H1 (cell line): ENCODE measurements at regions not wholly inside any gene's neighbourhood (a gene's known extent, or its start where the extent isn't known, plus 50 kb on each side); places are given as distances from the start of the nearest gene placed in this dataset.
"Not testable (repeated sequence)": the region's sequence is repeated elsewhere in the genome, so short reads cannot be mapped to it uniquely, and the experiment has no call there.

Experiments
- CTCF ChIA-PET: fragments of 300-600 bp; sonication (Branson Sonifier 250); formaldehyde crosslinking; loops from one replicate; lab custom pipeline; 2021; ENCODE audit not compliant: partially characterized antibody; lab: Charles Lee
- POLR2A ChIA-PET: fragments of 300-600 bp; sonication (Branson Sonifier 250); formaldehyde crosslinking; loops from one replicate; lab custom pipeline; 2021; ENCODE audit warnings: inconsistent platforms; ENCODE audit not compliant: partially characterized antibody; lab: Charles Lee
- DNase-seq, 2 experiments: peaks; one replicate each; pipeline versions ENCODE4 v3.0.0 to v3.0.0-alpha.2; 2010 to 2022; ENCODE audit warnings: low spot score in 2 of 2, low read depth in 1 of 2, mixed read lengths in 1 of 2
- FAIRE-seq: peaks from 2 replicates; lab custom pipeline; 2011; peaks lifted over from hg19 to GRCh38; lab: Jason Lieb, UNC
- H2AFZ ChIP-seq: 2 replicates; pipeline ENCODE4 v1.8.1; 2012; ENCODE audit warnings: low read length, inconsistent platforms
- H2AK5ac ChIP-seq: 2 replicates; pipeline ENCODE4 v1.6.1; 2013; ENCODE audit warnings: low read depth, low read length
- H2BK120ac ChIP-seq: replicated peaks from 2 replicates; pipeline ENCODE3; 2013; ENCODE audit warnings: low read depth, low read length, inconsistent platforms
- H2BK12ac ChIP-seq: 2 replicates; pipeline ENCODE4 v1.6.1; 2013; ENCODE audit warnings: low read depth, low read length
- H2BK15ac ChIP-seq: 2 replicates; pipeline ENCODE4 v1.6.1; 2013; ENCODE audit warnings: low read length
- H2BK20ac ChIP-seq: 2 replicates; pipeline ENCODE4 v1.6.1; 2013; ENCODE audit warnings: low read length
- H2BK5ac ChIP-seq: 2 replicates; pipeline ENCODE4 v1.6.1; 2013; ENCODE audit warnings: low read depth, low read length
- H3K14ac ChIP-seq: 2 replicates; pipeline ENCODE4 v1.6.1; 2013; ENCODE audit warnings: inconsistent platforms; ENCODE audit not compliant: insufficient read length
- H3K18ac ChIP-seq: 2 replicates; pipeline ENCODE4 v1.6.1; 2013; ENCODE audit warnings: low read length; ENCODE audit errors: extremely low read depth
- H3K23ac ChIP-seq: 2 replicates; pipeline ENCODE4 v1.6.1; 2013; ENCODE audit warnings: inconsistent platforms; ENCODE audit not compliant: insufficient read length
- H3K23me2 ChIP-seq: 2 replicates; pipeline ENCODE4 v1.6.1; 2013; ENCODE audit warnings: low read depth, low read length
- H3K27ac ChIP-seq: 2 replicates; pipeline ENCODE4 v1.6.1; 2011; ENCODE audit warnings: low read depth, low read length, inconsistent platforms
- H3K27me3 ChIP-seq, 4 experiments: replicated peaks in 1 of 4; 1 replicate in 1 of 4; 2 replicates in 3 of 4; pipeline versions ENCODE4 v1.6.1 to v1.8.1; 2011 to 2013; ENCODE audit warnings: low read length in 3 of 4, mild to moderate bottlenecking in 3 of 4, inconsistent platforms in 2 of 4, mixed read lengths in 2 of 4, moderate library complexity in 1 of 4; ENCODE audit not compliant: control insufficient read depth in 3 of 4, insufficient read depth in 3 of 4; ENCODE audit errors: extremely low read depth in 1 of 4
- H3K36me3 ChIP-seq, 4 experiments: 2 replicates each; pipeline versions ENCODE4 v1.6.1 to v1.8.1; 2011 to 2013; ENCODE audit warnings: mild to moderate bottlenecking in 4 of 4, low read length in 3 of 4, moderate library complexity in 2 of 4, control low read depth in 1 of 4, inconsistent platforms in 1 of 4; ENCODE audit not compliant: insufficient read depth in 4 of 4, control insufficient read depth in 2 of 4
- H3K4ac ChIP-seq: replicated peaks from 2 replicates; pipeline ENCODE3; 2013; ENCODE audit warnings: low read length, low read depth, mixed read lengths, inconsistent platforms; ENCODE audit not compliant: insufficient read length
- H3K4me1 ChIP-seq, 4 experiments: replicated peaks in 1 of 4; 1 replicate in 1 of 4; 2 replicates in 3 of 4; pipeline versions ENCODE4 v1.6.1 to v1.8.1; 2011 to 2013; ENCODE audit warnings: low read length in 3 of 4, inconsistent platforms in 2 of 4, mixed read lengths in 1 of 4; ENCODE audit not compliant: insufficient read depth in 4 of 4, control insufficient read depth in 3 of 4
- H3K4me2 ChIP-seq, 2 experiments: 2 replicates each; pipeline versions ENCODE4 v1.6.1 to v1.8.1; 2011 to 2013; ENCODE audit warnings: low read depth in 2 of 2, low read length in 2 of 2, control low read depth in 1 of 2, inconsistent platforms in 1 of 2, mild to moderate bottlenecking in 1 of 2; ENCODE audit not compliant: insufficient read depth in 1 of 2
- H3K4me3 ChIP-seq, 4 experiments: fragments of 200-600, 300-600 bp in 1 of 4; sonication (generic), shearing (Covaris generic), sonication (Bioruptor Twin) in 1 of 4; 2 replicates each; pipeline versions ENCODE4 v1.5.1 to v1.8.1; 2011 to 2016; ENCODE audit warnings: low read length in 4 of 4, low read depth in 3 of 4, control low read depth in 2 of 4, inconsistent platforms in 2 of 4, mild to moderate bottlenecking in 2 of 4, mixed read lengths in 1 of 4, moderate library complexity in 1 of 4; ENCODE audit not compliant: insufficient read depth in 2 of 4; ENCODE audit errors: extremely low read depth in 1 of 4
- H3K56ac ChIP-seq: replicated peaks from 2 replicates; pipeline ENCODE3; 2013; ENCODE audit warnings: low read depth, mild to moderate bottlenecking, mixed read lengths, low read length, inconsistent platforms; ENCODE audit not compliant: insufficient read length
- H3K79me1 ChIP-seq: 2 replicates; pipeline ENCODE4 v1.6.1; 2013; ENCODE audit warnings: low read depth, low read length, control low read depth
- H3K79me2 ChIP-seq, 2 experiments: 2 replicates each; pipeline versions ENCODE4 v1.6.1 to v1.8.1; 2012 to 2013; ENCODE audit warnings: low read length in 2 of 2, mild to moderate bottlenecking in 2 of 2, inconsistent platforms in 1 of 2; ENCODE audit not compliant: insufficient read depth in 2 of 2, control insufficient read depth in 1 of 2
- H3K9ac ChIP-seq, 4 experiments: replicated peaks in 1 of 4; 1 replicate in 1 of 4; 2 replicates in 3 of 4; pipeline versions ENCODE4 v1.6.1 to v1.8.1; 2011 to 2013; ENCODE audit warnings: low read depth in 3 of 4, low read length in 3 of 4, control low read depth in 2 of 4, mild to moderate bottlenecking in 2 of 4, moderate library complexity in 2 of 4, inconsistent platforms in 1 of 4; ENCODE audit errors: extremely low read depth in 1 of 4
- H3K9me3 ChIP-seq, 2 experiments: 2 replicates each; pipeline versions ENCODE4 v1.6.1 to v1.8.1; 2012 to 2013; ENCODE audit warnings: mild to moderate bottlenecking in 2 of 2, moderate library complexity in 2 of 2, control low read depth in 1 of 2, inconsistent platforms in 1 of 2, low read depth in 1 of 2, low read length in 1 of 2, mixed read lengths in 1 of 2; ENCODE audit not compliant: insufficient read depth in 2 of 2
- H4K20me1 ChIP-seq, 2 experiments: replicated peaks in 1 of 2; 2 replicates each; pipeline versions ENCODE3 to v1.8.1; 2011 to 2013; ENCODE audit warnings: inconsistent platforms in 2 of 2, low read length in 2 of 2, mild to moderate bottlenecking in 1 of 2; ENCODE audit not compliant: insufficient read depth in 2 of 2, control insufficient read depth in 1 of 2
- H4K5ac ChIP-seq: 2 replicates; pipeline ENCODE4 v1.6.1; 2013; ENCODE audit warnings: low read length, low read depth, mixed read lengths, inconsistent platforms; ENCODE audit not compliant: insufficient read length
- H4K8ac ChIP-seq: 2 replicates; pipeline ENCODE4 v1.8.0; 2013; ENCODE audit warnings: mild to moderate bottlenecking, moderate library complexity, low read length, inconsistent platforms; ENCODE audit not compliant: insufficient read depth; ENCODE audit errors: extremely low read depth
- H4K91ac ChIP-seq: replicated peaks from 2 replicates; pipeline ENCODE3; 2013; ENCODE audit warnings: low read length, mixed read lengths, inconsistent platforms; ENCODE audit not compliant: insufficient read length
- SIRT6 ChIP-seq: IDR thresholded peaks from one replicate; pipeline ENCODE4 v1.7.1; 2012; ENCODE audit warnings: low read length, inconsistent platforms
- WGBS, 2 experiments: shearing (Covaris generic) in 1 of 2; methylation state at CpG; one replicate each; pipeline versions ENCODE4 v1.1.6 to v1.1.7; 2013 to 2015; ENCODE audit warnings: low lambda C conversion rate in 2 of 2, mixed read lengths in 2 of 2, inconsistent platforms in 1 of 2, low coverage in 1 of 2, missing lambda C conversion rate in 1 of 2; ENCODE audit not compliant: insufficient replicate concordance in 2 of 2, insufficient coverage in 1 of 2, insufficient read length in 1 of 2; ENCODE audit errors: extremely low coverage in 1 of 2, missing lambda C conversion rate in 1 of 2; 5-methylcytosine and 5-hydroxymethylcytosine counted together

GRCh38 chr5:174943785-174944184 is 219.4 kb downstream of the MSX2 start:
- no peak overlapping the region for H3K4me3 ChIP-seq
- WGBS, 2 experiments: 76% methylated on average over 3 of the region's 3 CpGs; no CpG with 5 or more reads in 1 of the 2 experiments
- FAIRE-seq: no peak

GRCh38 chr5:174943002-174943401 is 218.6 kb downstream of the MSX2 start:
- H4K5ac ChIP-seq, H4K91ac ChIP-seq, H3K27ac ChIP-seq, H3K79me1 ChIP-seq, H3K4ac ChIP-seq, H2BK15ac ChIP-seq, H2AK5ac ChIP-seq, H3K18ac ChIP-seq, H4K8ac ChIP-seq, H2BK5ac ChIP-seq, H3K14ac ChIP-seq, H3K36me3 ChIP-seq, H3K23me2 ChIP-seq, H4K20me1 ChIP-seq, CTCF ChIA-PET, FAIRE-seq, H3K4me1 ChIP-seq, H3K56ac ChIP-seq, H2BK20ac ChIP-seq, H3K79me2 ChIP-seq, DNase-seq, H3K4me2 ChIP-seq, H2AFZ ChIP-seq, H2BK120ac ChIP-seq, H3K9ac ChIP-seq, H3K27me3 ChIP-seq, H3K9me3 ChIP-seq, H2BK12ac ChIP-seq, H3K4me3 ChIP-seq, H3K23ac ChIP-seq: not testable (repeated sequence)
- POLR2A ChIA-PET: interaction anchor here (0.5 kb wide), 1 partner anchor 257 kb away, joined by 3 read pairs; no protein-coding TSS in a partner anchor
- 88% methylated on average over 1 of the region's 1 CpG; no CpG with 5 or more reads in 1 of the 2 experiments for WGBS, 2 experiments

More at GRCh38 chr5:174943785-174944184, 219.4 kb downstream of the MSX2 start:
- Histone ChIP-seq H3K18ac (no peak overlapping the region), H3K27me3 (no peaks in the 10 kb centered on the region), H3K27ac (no peak overlapping the region), H3K23me2 (no peaks in the 10 kb centered on the region; the same call in 1 of the 2 replicates), H4K20me1 (no peaks in the 10 kb centered on the region), H2BK15ac (no peak overlapping the region), H2AK5ac (no peak overlapping the region), H2AFZ (no peak overlapping the region), H4K8ac (no peak overlapping the region), H2BK12ac (no peak overlapping the region), H3K36me3 (no peaks in the 10 kb centered on the region), H3K79me2 (no peaks in the 10 kb centered on the region), H3K23ac (no peak overlapping the region), H3K4ac (no peak overlapping the region), H3K56ac (no peak overlapping the region), H3K4me2 (no peak overlapping the region), H4K5ac (no peak overlapping the region), H3K79me1 (no peaks in the 10 kb centered on the region), H3K14ac (no peak overlapping the region), H2BK5ac (no peak overlapping the region), H3K4me1 (no peaks in the 10 kb centered on the region)
- CTCF ChIA-PET: interaction anchor here (0.8 to 1.4 kb wide), 3 partner anchors 8 to 521 kb away, joined by 3 to 4 read pairs (median 4); no protein-coding TSS in a partner anchor
- DNase-seq: no peak
- TF ChIP-seq SIRT6: no peak
- TF ChIP-seq, all 59 proteins: peak for 0
- Histone ChIP-seq H3K9ac (no peak overlapping the region), H3K9me3 (no peaks in the 10 kb centered on the region), H2BK120ac (no peak overlapping the region), H4K91ac (no peak overlapping the region), H2BK20ac (no peak overlapping the region)
- POLR2A ChIA-PET: no interaction called here
